ENCODE measurements at regions not wholly inside any gene's neighbourhood (a gene's known extent, or its start where the extent isn't known, plus 50 kb on each side); places are given as distances from the start of the nearest gene placed in this dataset.

DNA sequence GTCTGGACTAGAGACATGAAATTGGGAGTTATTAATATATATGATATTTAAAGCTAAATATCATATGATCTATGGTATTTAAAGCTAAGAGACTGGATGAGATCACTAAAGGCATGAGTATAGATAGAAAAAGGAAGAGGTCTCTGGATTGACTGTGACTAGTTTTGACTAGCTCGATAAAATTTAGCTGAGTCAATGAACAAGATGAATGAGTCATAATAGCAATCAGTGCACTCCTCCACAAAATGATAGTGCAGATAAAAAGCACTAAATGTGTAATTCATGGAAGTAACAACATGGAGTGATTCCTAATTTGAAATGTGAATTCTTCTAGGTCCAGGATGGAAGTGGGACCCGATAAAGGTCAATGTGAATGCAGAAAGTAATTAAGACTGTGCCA lies 127.4 kb downstream of the PFDN4 start:
- Mint-ChIP-seq H3K4me3 (no peak overlapping the region), H3K9me3 (peaks cover 5% of the 10 kb centered on the region), H3K36me3 (ENCODE audit: low read depth) (no peaks in the 10 kb centered on the region), H3K27ac (no peak overlapping the region), H3K27me3 (ENCODE audit: low read depth) (peaks cover 17% of the 10 kb centered on the region), H3K4me1 (ENCODE audit: low read depth) (peaks cover 6% of the 10 kb centered on the region)
- CTCF ChIA-PET, result interaction anchor here (0.9 kb wide), 1 partner anchor 9 kb away, joined by 4 read pairs; no protein-coding TSS in a partner anchor
- no peak for DNase-seq
- intact Hi-C loops (cut with micrococcal nuclease), result no loop called here

DNA sequence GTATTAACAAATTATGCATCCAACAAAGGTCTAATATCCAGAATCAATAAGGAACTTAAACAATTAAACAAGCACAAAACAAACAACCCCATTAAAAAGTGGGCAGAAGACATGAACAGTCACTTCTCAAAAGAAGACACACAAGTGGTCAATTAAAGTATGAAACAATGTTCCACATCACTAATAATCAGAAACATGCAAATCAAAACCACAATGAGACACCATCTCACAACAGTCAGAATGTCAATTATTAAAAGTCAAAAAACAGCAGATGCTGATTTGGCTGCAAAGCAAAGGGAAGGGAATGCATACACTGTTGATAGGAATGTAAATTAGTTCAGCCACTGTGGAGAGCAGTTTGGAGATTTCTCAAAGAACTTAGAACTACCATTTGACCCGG lies 129.3 kb downstream of the PFDN4 start:
- CTCF ChIA-PET, result no interaction called here
- intact Hi-C loops (cut with micrococcal nuclease), result no loop called here
- H3K4me3 Mint-ChIP-seq, result no peak overlapping the region
- peaks cover 14% of the 10 kb centered on the region for H3K27me3 Mint-ChIP-seq (ENCODE audit: low read depth)
- no peaks in the 10 kb centered on the region for H3K36me3 Mint-ChIP-seq (ENCODE audit: low read depth)
- peaks cover 3% of the 10 kb centered on the region for H3K4me1 Mint-ChIP-seq (ENCODE audit: low read depth)
- H3K27ac Mint-ChIP-seq, result no peak overlapping the region
- no peak for DNase-seq
- H3K9me3 Mint-ChIP-seq, result peaks cover 5% of the 10 kb centered on the region

DNA sequence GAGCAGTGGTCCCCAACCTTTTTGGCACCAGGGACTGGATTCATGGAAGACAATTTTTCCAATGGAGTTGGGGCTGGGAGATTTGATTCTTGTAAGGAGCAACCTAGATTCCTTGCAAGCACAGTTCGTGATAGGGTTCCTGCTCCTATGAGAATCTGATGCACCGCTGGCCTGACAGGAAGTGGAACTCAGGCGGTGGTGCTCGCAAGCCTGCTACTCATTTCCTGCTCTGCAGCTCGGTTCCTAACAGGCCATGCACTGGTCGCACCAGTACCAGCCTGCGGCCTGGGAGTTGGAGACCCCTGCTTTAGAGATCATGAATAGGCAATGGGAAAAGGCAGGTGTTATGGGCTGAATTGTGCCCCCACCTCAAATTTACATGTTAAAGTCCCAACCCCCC lies 131.2 kb downstream of the PFDN4 start:
- Mint-ChIP-seq H3K27me3 (ENCODE audit: low read depth) (peaks cover 23% of the 10 kb centered on the region), H3K36me3 (ENCODE audit: low read depth) (no peaks in the 10 kb centered on the region), H3K4me1 (ENCODE audit: low read depth) (peaks cover 3% of the 10 kb centered on the region), H3K9me3 (peaks cover 5% of the 10 kb centered on the region), H3K27ac (no peak overlapping the region), H3K4me3 (no peak overlapping the region)
- DNase-seq, result no peak
- CTCF ChIA-PET, result no interaction called here
- intact Hi-C loops (cut with micrococcal nuclease), result no loop called here

DNA sequence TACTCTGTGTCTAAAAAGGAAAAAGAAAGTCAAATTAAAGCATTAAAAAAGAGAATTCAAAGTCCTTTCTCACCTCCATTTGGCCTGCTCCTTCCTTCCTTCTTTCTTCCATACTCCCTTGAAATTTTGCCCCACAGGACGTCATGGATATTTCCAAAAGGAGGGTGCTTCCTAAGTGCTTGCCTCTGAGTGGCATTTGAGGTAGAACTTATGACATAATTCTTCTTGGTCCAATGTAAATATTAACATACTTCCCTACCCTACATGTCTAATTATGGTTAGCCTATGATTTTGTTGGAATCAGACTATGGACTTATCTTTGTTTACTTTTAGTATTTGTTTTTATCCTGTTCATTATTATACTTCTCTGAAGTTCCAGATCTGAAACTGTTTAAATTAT lies 132.3 kb downstream of the PFDN4 start:
- CTCF ChIA-PET, result interaction anchor here (1.1 kb wide), 1 partner anchor 20 kb away, joined by 3 read pairs; no protein-coding TSS in a partner anchor
- Mint-ChIP-seq H3K4me1 (ENCODE audit: low read depth) (peaks cover 5% of the 10 kb centered on the region), H3K36me3 (ENCODE audit: low read depth) (no peaks in the 10 kb centered on the region), H3K9me3 (peaks cover 5% of the 10 kb centered on the region), H3K4me3 (no peak overlapping the region), H3K27ac (no peak overlapping the region), H3K27me3 (ENCODE audit: low read depth) (peaks cover 17% of the 10 kb centered on the region)
- intact Hi-C loops (cut with micrococcal nuclease), result no loop called here
- DNase-seq, result no peak

DNA sequence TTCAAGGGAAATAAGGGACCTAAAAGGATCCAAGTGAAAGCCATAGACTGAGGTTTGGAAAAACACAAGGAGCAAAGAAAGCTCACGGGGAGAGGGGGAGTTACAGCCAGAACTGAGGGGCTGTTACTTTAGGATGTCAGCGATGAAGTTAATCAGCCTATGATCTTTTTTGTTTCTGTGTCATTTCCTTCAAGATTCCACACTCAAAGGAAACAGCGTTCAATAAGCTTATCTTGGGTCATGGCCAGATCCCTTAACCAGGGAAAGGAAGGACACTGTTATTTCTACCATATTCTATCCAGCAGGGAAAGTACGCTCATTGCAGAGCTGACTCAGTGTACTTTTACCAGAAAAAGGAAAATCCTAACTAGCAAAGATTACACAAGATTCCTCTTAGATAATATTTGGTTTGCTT lies 132.8 kb downstream of the PFDN4 start:
- DNase-seq, result no peak
- peaks cover 8% of the 10 kb centered on the region for H3K4me1 Mint-ChIP-seq (ENCODE audit: low read depth)
- intact Hi-C loops (cut with micrococcal nuclease), result no loop called here
- CTCF ChIA-PET, result interaction anchor here (1.1 kb wide), 1 partner anchor 20 kb away, joined by 3 read pairs; no protein-coding TSS in a partner anchor
- peaks cover 5% of the 10 kb centered on the region for H3K9me3 Mint-ChIP-seq
- H3K27ac Mint-ChIP-seq, result no peak overlapping the region
- no peak overlapping the region for H3K4me3 Mint-ChIP-seq
- peaks cover 16% of the 10 kb centered on the region for H3K27me3 Mint-ChIP-seq (ENCODE audit: low read depth)
- H3K36me3 Mint-ChIP-seq (ENCODE audit: low read depth), result no peaks in the 10 kb centered on the region

DNA sequence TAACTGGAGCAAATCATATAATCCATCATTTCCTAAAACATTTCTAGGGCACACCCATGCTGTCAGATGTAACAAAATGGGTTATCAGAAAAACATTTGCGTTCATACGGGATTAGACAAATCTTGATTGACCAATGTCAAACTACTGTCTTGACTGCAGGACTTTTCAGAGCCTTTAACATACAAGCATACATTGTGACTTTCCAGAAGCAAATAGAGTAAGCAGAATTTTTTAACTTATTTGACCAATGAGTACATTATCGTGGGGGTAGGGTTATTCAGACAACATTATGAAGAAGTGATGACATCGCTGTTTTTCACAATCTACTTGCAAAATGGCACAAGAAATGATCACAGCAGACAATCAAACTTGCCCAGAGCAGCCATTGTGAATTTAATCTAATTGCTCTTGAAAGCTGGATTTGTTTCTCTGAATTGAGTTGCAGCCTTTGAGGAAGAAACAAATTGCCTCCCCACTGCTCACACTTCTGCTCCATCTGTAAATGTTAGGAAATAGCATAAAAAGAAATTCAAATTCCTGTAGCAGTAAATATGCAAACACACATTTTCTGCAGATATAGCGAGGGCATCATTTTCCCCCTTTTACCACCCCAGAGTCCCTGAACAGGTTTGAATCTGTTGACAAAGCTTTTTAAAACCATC lies 133.0 kb upstream of the DOK5 start:
- peaks cover 16% of the 10 kb centered on the region for H3K4me1 Mint-ChIP-seq (ENCODE audit: low read depth)
- H3K27me3 Mint-ChIP-seq (ENCODE audit: low read depth), result peaks cover 13% of the 10 kb centered on the region
- DNase-seq, result no peak
- H3K36me3 Mint-ChIP-seq (ENCODE audit: low read depth), result no peaks in the 10 kb centered on the region
- H3K4me3 Mint-ChIP-seq, result no peak overlapping the region
- CTCF ChIA-PET, result no interaction called here
- no peaks in the 10 kb centered on the region for H3K9me3 Mint-ChIP-seq
- intact Hi-C loops (cut with micrococcal nuclease), result no loop called here
- no peak overlapping the region for H3K27ac Mint-ChIP-seq

DNA sequence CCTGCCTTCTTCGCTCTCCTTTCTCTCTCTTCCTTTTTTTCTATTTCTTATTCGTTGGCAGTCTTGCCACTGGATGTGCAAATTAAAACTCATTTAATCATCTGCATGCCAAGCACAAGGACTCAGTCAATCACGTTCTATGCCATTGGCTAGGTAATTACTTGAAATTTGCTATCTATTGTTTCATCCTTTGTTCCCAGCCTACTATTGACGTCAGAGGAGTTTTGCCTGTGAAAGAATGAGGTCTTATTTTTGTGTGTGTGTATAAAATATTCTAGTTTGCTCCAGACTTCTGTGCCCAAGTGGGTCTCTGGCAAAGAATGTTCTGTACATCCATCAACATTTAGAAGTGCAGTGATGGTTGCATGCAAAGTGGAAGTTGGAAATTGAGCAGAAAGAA lies 132.3 kb upstream of the DOK5 start:
- Mint-ChIP-seq H3K36me3 (ENCODE audit: low read depth) (no peaks in the 10 kb centered on the region), H3K9me3 (no peaks in the 10 kb centered on the region), H3K4me1 (ENCODE audit: low read depth) (peaks cover 16% of the 10 kb centered on the region), H3K27ac (no peak overlapping the region), H3K4me3 (no peak overlapping the region), H3K27me3 (ENCODE audit: low read depth) (peaks cover 13% of the 10 kb centered on the region)
- intact Hi-C loops (cut with micrococcal nuclease), result no loop called here
- no peak for DNase-seq
- CTCF ChIA-PET, result no interaction called here

DNA sequence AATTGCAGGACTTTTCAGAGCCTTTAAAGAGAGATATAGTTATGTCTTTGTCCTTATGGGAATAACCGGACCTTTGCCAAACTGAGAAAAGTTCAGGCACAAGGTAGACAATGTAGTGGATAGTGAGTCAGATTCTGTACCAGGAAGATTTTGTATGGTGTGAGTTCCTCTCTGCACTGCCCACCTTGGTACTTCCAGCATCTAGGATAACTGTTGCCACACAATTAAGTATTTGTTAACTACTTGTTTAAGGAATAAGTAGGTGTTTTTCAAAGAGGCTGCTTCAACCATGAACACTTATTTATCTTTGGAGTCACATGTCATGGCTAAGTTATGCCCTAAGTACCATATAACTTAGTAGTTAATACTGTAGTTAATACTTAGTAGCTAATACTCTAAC lies 131.8 kb upstream of the DOK5 start:
- DNase-seq, result no peak
- Mint-ChIP-seq H3K4me1 (ENCODE audit: low read depth) (peaks cover 16% of the 10 kb centered on the region), H3K27ac (no peak overlapping the region), H3K27me3 (ENCODE audit: low read depth) (peaks cover 14% of the 10 kb centered on the region), H3K4me3 (no peak overlapping the region), H3K9me3 (no peaks in the 10 kb centered on the region), H3K36me3 (ENCODE audit: low read depth) (no peaks in the 10 kb centered on the region)
- intact Hi-C loops (cut with micrococcal nuclease), result no loop called here
- CTCF ChIA-PET, result no interaction called here

DNA sequence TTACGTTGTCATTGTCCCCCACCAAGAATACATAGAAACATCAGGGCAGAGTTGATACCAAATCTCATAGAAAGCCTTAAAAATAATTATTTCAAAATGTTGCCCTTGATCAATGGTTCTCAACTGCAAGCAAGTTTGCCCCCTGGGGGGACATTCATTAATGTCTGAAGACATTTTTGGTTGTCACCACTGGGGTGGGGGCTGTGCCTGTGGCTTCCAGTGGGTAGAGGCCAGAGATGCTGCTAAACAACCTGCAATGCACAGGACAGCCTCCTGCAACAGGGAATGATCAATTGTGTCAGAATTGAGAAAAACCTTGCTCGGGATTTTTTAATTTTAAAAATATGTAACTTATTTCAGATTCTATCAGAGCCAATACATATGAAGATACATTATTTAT lies 130.6 kb upstream of the DOK5 start:
- no peak overlapping the region for H3K4me3 Mint-ChIP-seq
- no peaks in the 10 kb centered on the region for H3K9me3 Mint-ChIP-seq
- no peaks in the 10 kb centered on the region for H3K36me3 Mint-ChIP-seq (ENCODE audit: low read depth)
- no peak overlapping the region for H3K27ac Mint-ChIP-seq
- intact Hi-C loops (cut with micrococcal nuclease), result loop anchor here (1.0 kb wide), 1 partner anchor 25 kb away; no protein-coding TSS in a partner anchor
- peaks cover 18% of the 10 kb centered on the region for H3K27me3 Mint-ChIP-seq (ENCODE audit: low read depth)
- peaks cover 13% of the 10 kb centered on the region for H3K4me1 Mint-ChIP-seq (ENCODE audit: low read depth)
- no peak for DNase-seq
- CTCF ChIA-PET, result no interaction called here

DNA sequence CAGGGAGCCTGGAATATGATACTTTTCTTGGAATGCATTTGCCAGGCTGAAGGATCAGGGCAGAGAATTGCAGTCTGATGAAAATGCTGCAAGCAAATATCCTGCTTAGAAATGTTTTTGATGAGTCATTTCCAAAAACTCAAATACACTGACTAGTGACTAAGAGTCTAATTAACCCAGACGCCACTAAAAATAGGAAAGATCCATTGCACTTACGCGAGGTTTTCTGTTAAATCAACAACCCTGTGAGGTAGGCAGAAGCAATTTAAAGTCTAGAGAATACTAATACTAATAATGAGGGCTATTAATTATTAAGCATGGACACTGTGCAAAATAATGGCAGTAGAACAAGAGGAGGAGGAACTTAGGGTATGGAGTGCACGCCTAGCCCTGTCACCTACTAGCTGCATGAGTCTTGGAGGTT lies 130.1 kb upstream of the DOK5 start:
- intact Hi-C loops (cut with micrococcal nuclease), result loop anchor here (1.0 kb wide), 1 partner anchor 25 kb away; no protein-coding TSS in a partner anchor
- Mint-ChIP-seq H3K36me3 (ENCODE audit: low read depth) (no peaks in the 10 kb centered on the region), H3K4me3 (no peak overlapping the region), H3K9me3 (no peaks in the 10 kb centered on the region), H3K4me1 (ENCODE audit: low read depth) (peaks cover 15% of the 10 kb centered on the region), H3K27me3 (ENCODE audit: low read depth) (peaks cover 18% of the 10 kb centered on the region), H3K27ac (no peak overlapping the region)
- CTCF ChIA-PET, result no interaction called here
- no peak for DNase-seq

DNA sequence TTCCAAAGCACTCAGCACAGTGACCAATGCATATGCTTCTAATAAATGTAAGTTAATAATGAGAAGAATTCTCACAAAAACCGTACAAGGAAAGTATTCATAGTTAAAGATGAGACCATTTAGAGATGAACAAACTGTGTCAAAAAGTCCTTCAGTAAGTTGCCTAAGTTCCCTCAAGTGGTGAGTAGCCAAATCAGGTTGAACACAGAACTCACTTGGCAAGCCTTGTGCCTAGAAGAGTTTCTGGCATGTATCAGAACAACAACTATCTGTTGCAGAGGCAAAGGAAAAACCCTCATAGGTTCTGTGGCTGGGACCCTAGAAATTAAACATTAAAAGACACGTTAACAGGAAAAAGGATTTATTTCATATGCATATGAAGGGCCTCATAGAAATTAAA lies 129.6 kb upstream of the DOK5 start:
- no peaks in the 10 kb centered on the region for H3K36me3 Mint-ChIP-seq (ENCODE audit: low read depth)
- CTCF ChIA-PET, result no interaction called here
- H3K27ac Mint-ChIP-seq, result no peak overlapping the region
- peaks cover 20% of the 10 kb centered on the region for H3K4me1 Mint-ChIP-seq (ENCODE audit: low read depth)
- no peaks in the 10 kb centered on the region for H3K9me3 Mint-ChIP-seq
- intact Hi-C loops (cut with micrococcal nuclease), result loop anchor here (1.0 kb wide), 1 partner anchor 26 kb away; no protein-coding TSS in a partner anchor
- no peak for DNase-seq
- H3K4me3 Mint-ChIP-seq, result no peak overlapping the region
- peaks cover 18% of the 10 kb centered on the region for H3K27me3 Mint-ChIP-seq (ENCODE audit: low read depth)

DNA sequence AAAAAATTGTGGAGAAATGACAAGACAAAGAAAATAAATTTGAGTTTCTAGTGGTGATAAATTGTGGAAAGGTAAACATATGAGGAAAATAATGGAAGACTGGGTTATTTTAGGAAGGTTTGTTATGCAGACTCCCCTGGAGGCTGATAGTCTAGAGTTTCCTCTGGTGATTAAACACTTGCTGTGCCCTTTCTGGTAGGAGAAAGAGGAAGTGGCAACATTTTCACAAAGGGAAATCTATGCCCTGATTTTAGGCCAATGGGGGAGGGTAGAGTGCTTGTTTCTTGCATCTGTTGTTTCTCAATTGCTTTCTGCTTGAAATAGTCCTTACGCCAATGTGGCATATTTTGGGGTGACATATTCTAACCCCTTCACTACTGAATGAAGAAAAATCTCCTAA lies 129.1 kb upstream of the DOK5 start:
- Mint-ChIP-seq H3K36me3 (ENCODE audit: low read depth) (no peaks in the 10 kb centered on the region), H3K4me3 (no peak overlapping the region), H3K27ac (no peak overlapping the region), H3K9me3 (no peaks in the 10 kb centered on the region), H3K27me3 (ENCODE audit: low read depth) (peaks cover 18% of the 10 kb centered on the region), H3K4me1 (ENCODE audit: low read depth) (peaks cover 20% of the 10 kb centered on the region)
- no peak for DNase-seq
- intact Hi-C loops (cut with micrococcal nuclease), result no loop called here
- CTCF ChIA-PET, result no interaction called here

DNA sequence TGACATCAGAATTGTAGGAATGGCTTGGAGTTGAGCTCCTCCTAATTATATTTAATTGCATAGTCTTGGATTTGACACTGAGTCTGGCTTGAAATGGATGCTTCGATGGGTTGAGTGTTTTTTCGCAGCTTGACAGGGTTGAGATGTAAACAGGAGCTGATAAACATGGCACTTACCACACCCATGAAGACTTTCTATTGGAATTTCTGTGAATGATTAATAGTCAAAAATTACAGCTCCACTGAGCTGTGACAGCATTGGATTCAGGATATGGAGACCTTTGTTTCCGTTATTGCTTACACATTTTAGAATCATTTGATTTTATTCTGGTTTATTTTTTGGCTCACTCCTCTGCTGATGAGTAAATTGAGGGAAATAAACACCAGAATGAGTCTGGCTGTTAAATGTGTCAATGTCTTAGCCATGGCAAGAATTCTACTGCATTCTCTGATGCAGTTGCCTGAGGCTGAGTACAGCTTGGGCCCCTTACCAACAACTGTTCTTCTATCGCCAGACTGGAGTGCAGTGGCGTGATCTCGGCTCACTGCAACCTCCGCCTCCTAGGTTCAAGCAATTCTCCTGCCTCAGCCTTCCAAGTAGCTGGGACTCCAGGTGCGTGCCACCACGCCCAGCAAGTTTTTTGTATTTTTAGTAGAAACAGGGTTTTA lies 128.1 kb upstream of the DOK5 start:
- H3K4me1 Mint-ChIP-seq (ENCODE audit: low read depth), result peaks cover 27% of the 10 kb centered on the region
- H3K36me3 Mint-ChIP-seq (ENCODE audit: low read depth), result no peaks in the 10 kb centered on the region
- CTCF ChIA-PET, result no interaction called here
- no peak overlapping the region for H3K4me3 Mint-ChIP-seq
- no peak for DNase-seq
- H3K27ac Mint-ChIP-seq, result no peak overlapping the region
- intact Hi-C loops (cut with micrococcal nuclease), result no loop called here
- H3K9me3 Mint-ChIP-seq, result no peaks in the 10 kb centered on the region
- H3K27me3 Mint-ChIP-seq (ENCODE audit: low read depth), result peaks cover 17% of the 10 kb centered on the region
